GM23338 (cell line): ENCODE measurements at regions not wholly inside any gene's neighbourhood (a gene's known extent, or its start where the extent isn't known, plus 50 kb on each side); places are given as distances from the start of the nearest gene placed in this dataset.

Experiments used
- ATAC-seq: fragments of 200-7000 bp; cut with Tn5 transposase; 3 replicates; pipeline ENCODE4 v1.9.1; 2020
- DNase-seq: peaks from one replicate; pipeline ENCODE4 v3.0.0-alpha.2; 2015; ENCODE audit warnings: low spot score
- H2AFZ ChIP-seq: fragments of 200-600 bp; sonication (generic); 2 replicates; pipeline ENCODE4 v1.8.0; 2016; ENCODE audit warnings: antibody characterized with exemption, mild to moderate bottlenecking, moderate library complexity
- H3F3A ChIP-seq: fragments of 200-600 bp; sonication (generic); replicated peaks from 2 replicates; pipeline ENCODE4 v1.8.0; 2017; ENCODE audit warnings: antibody characterized with exemption, mixed run types, low read depth
- H3K27ac ChIP-seq: fragments of 200-600 bp; sonication (generic); 2 replicates; pipeline ENCODE4 v1.6.1; 2016; ENCODE audit warnings: low read depth
- H3K27me3 ChIP-seq: fragments of 200-600 bp; sonication (generic); 2 replicates; pipeline ENCODE4 v1.8.0; 2016; ENCODE audit warnings: mild to moderate bottlenecking, mixed run types, moderate library complexity; ENCODE audit not compliant: insufficient read depth
- H3K36me3 ChIP-seq: fragments of 200-600 bp; sonication (generic); 2 replicates; pipeline ENCODE4 v1.8.0; 2016; ENCODE audit warnings: mild to moderate bottlenecking; ENCODE audit not compliant: insufficient read depth
- H3K4me1 ChIP-seq: fragments of 200-600 bp; sonication (generic); 2 replicates; pipeline ENCODE4 v1.8.0; 2016; ENCODE audit warnings: mild to moderate bottlenecking, moderate library complexity; ENCODE audit not compliant: insufficient read depth
- H3K4me2 ChIP-seq: fragments of 200-600 bp; sonication (generic); 2 replicates; pipeline ENCODE4 v1.7.1; 2017; ENCODE audit warnings: mixed run types
- H3K4me3 ChIP-seq: fragments of 200-600 bp; sonication (generic); 2 replicates; pipeline ENCODE4 v1.6.1; 2016; ENCODE audit warnings: mixed run types
- H3K79me2 ChIP-seq: fragments of 200-600 bp; sonication (generic); replicated peaks from 2 replicates; pipeline ENCODE4 v1.8.0; 2017; ENCODE audit warnings: mild to moderate bottlenecking; ENCODE audit not compliant: insufficient read depth
- H3K9me2 ChIP-seq: fragments of 200-600 bp; sonication (generic); 2 replicates; pipeline ENCODE4 v1.8.0; 2017; ENCODE audit not compliant: insufficient read depth
- H4K20me1 ChIP-seq: fragments of 200-600 bp; sonication (generic); replicated peaks from 2 replicates; pipeline ENCODE4 v1.8.0; 2017; ENCODE audit warnings: mild to moderate bottlenecking; ENCODE audit not compliant: insufficient read depth
- H3K27ac Mint-ChIP-seq: 2 replicates; pipeline ENCODE4 v1.8.0; 2020; ENCODE audit warnings: inconsistent platforms, mild to moderate bottlenecking, moderate library complexity, mixed read lengths
- H3K27me3 Mint-ChIP-seq: 3 replicates; pipeline ENCODE4 v1.8.0; 2022; ENCODE audit warnings: low read depth, mild to moderate bottlenecking, moderate library complexity, mixed read lengths, inconsistent platforms; ENCODE audit not compliant: insufficient read depth, poor library complexity
- H3K36me3 Mint-ChIP-seq: 3 replicates; pipeline ENCODE4 v1.8.0; 2021; ENCODE audit warnings: low read depth, mild to moderate bottlenecking, inconsistent platforms, moderate library complexity, mixed read lengths
- H3K4me1 Mint-ChIP-seq: 3 replicates; pipeline ENCODE4 v1.8.0; 2020; ENCODE audit warnings: mild to moderate bottlenecking, inconsistent platforms, mixed read lengths
- H3K4me3 Mint-ChIP-seq: 3 replicates; pipeline ENCODE4 v1.8.0; 2021; ENCODE audit warnings: moderate library complexity, mild to moderate bottlenecking, inconsistent platforms, mixed read lengths
- H3K9me3 Mint-ChIP-seq: 3 replicates; pipeline ENCODE4 v1.8.0; 2020; ENCODE audit warnings: moderate library complexity, mild to moderate bottlenecking, inconsistent platforms, mixed read lengths
- CREB1 ChIP-seq: fragments of 250-450 bp; sonication (Bioruptor Pico); IDR thresholded peaks from 2 replicates; pipeline ENCODE4 v1.5.0; 2020; ENCODE audit warnings: low read depth, mild to moderate bottlenecking, moderate library complexity
- CTCF ChIP-seq, 2 experiments: fragments of 200-600 bp in 1 of 2; sonication (generic) in 1 of 2; conservative IDR thresholded peaks; 2 replicates each; pipeline versions ENCODE4 v1.5.1 to v1.6.1; 2016 to 2017; ENCODE audit warnings: antibody characterized with exemption in 2 of 2, low read depth in 2 of 2, mild to moderate bottlenecking in 2 of 2, moderate library complexity in 1 of 2
- ETS1 ChIP-seq: IDR thresholded peaks from 2 replicates; pipeline ENCODE4 v1.6.1; 2016; ENCODE audit warnings: antibody characterized with exemption
- EZH2 ChIP-seq: fragments of 200-600 bp; sonication (generic); IDR thresholded peaks from one replicate; pipeline ENCODE4 v1.8.0; 2017; ENCODE audit warnings: antibody characterized with exemption, mild to moderate bottlenecking, low read depth; ENCODE audit not compliant: unreplicated experiment
- EZH2phosphoT487 ChIP-seq: fragments of 200-600 bp; sonication (generic); IDR thresholded peaks from one replicate; pipeline ENCODE4 v1.8.1; 2018; ENCODE audit warnings: antibody characterized with exemption; ENCODE audit not compliant: unreplicated experiment
- JUNB ChIP-seq: IDR thresholded peaks from one replicate; pipeline ENCODE4 v1.6.1; 2016; ENCODE audit warnings: antibody characterized with exemption; ENCODE audit not compliant: unreplicated experiment
- NANOG ChIP-seq: IDR thresholded peaks from 2 replicates; pipeline ENCODE4 v1.6.1; 2016; ENCODE audit warnings: antibody characterized with exemption, borderline replicate concordance
- POLR2AphosphoS5 ChIP-seq: IDR thresholded peaks from 2 replicates; pipeline ENCODE4 v1.6.1; 2016; ENCODE audit warnings: antibody characterized with exemption, low read depth
- REST ChIP-seq: IDR thresholded peaks from one replicate; pipeline ENCODE4 v1.6.1; 2018; ENCODE audit warnings: antibody characterized with exemption; ENCODE audit not compliant: unreplicated experiment
- STAT1 ChIP-seq: IDR thresholded peaks from one replicate; pipeline ENCODE4 v1.6.1; 2016; ENCODE audit warnings: antibody characterized with exemption; ENCODE audit not compliant: unreplicated experiment
- ZNF114 ChIP-seq: fragments of 250-450 bp; sonication (Bioruptor Pico); IDR thresholded peaks from 2 replicates; pipeline ENCODE4 v1.5.0; 2020; ENCODE audit warnings: mild to moderate bottlenecking, moderate library complexity
- ZNF331 ChIP-seq: fragments of 250-450 bp; sonication (Bioruptor Pico); IDR thresholded peaks from 2 replicates; pipeline ENCODE4 v1.5.0; 2020; ENCODE audit warnings: low read depth, mild to moderate bottlenecking, moderate library complexity
- ZNF462 ChIP-seq: fragments of 250-450 bp; sonication (Bioruptor Pico); IDR thresholded peaks from 2 replicates; pipeline ENCODE4 v1.5.0; 2020; ENCODE audit warnings: mild to moderate bottlenecking, moderate library complexity

GRCh38 chr5:96579711-96580110 lies 82.5 kb upstream of the CAST start:
- Histone ChIP-seq H3K9me2 (peaks cover 4% of the 10 kb centered on the region; the same call in 1 of the 2 replicates), H3K79me2 (no peaks in the 10 kb centered on the region), H3F3A (no peaks in the 10 kb centered on the region), H4K20me1 (no peaks in the 10 kb centered on the region), H3K36me3 (no peaks in the 10 kb centered on the region), H3K4me3 (no peak overlapping the region), H3K4me1 (no peaks in the 10 kb centered on the region), H3K4me2 (no peak overlapping the region), H3K27me3 (no peaks in the 10 kb centered on the region), H2AFZ (no peak overlapping the region), H3K27ac (no peak overlapping the region)
- TF ChIP-seq JUNB = no peak
- TF ChIP-seq ETS1 = no peak
- TF ChIP-seq CTCF (conservative IDR thresholded peaks at IDR 0.05; ENCODE audit: low read depth in 2 of 2) = no peak
- no peak for TF ChIP-seq POLR2AphosphoS5
- TF ChIP-seq STAT1 = no peak
- TF ChIP-seq ZNF114 = no peak
- TF ChIP-seq EZH2phosphoT487 = no peak
- no peak for TF ChIP-seq REST
- TF ChIP-seq ZNF462 (CRISPR knock-in tag) = no peak
- no peak for TF ChIP-seq CREB1 (CRISPR knock-in tag)
- no peak for TF ChIP-seq NANOG
- TF ChIP-seq ZNF331 = no peak
- TF ChIP-seq EZH2 = no peak
- DNase-seq (no peak), ATAC-seq (no peak)
- Mint-ChIP-seq H3K36me3 (no peaks in the 10 kb centered on the region), H3K27me3 (no peaks in the 10 kb centered on the region), H3K9me3 (no peaks in the 10 kb centered on the region), H3K4me3 (no peak overlapping the region), H3K4me1 (no peaks in the 10 kb centered on the region), H3K27ac (no peak overlapping the region)
